Body of pancreas (tissue), 4 donors: ENCODE measurements at regions not wholly inside any gene's neighbourhood (a gene's known extent, or its start where the extent isn't known, plus 50 kb on each side); places are given as distances from the start of the nearest gene placed in this dataset.

Experiments used
- POLR2A ChIP-seq, 3 donors: fragments of 450-650 bp; IDR thresholded peaks; one replicate each; pipeline ENCODE4 v1.6.1; 2016; ENCODE audit warnings: antibody characterized with exemption in 3 of 3, mild to moderate bottlenecking in 2 of 3
- TF ChIP-seq, protein P1 (sequence below), 7 experiments: fragments of 450-650 bp in 4 of 7; fragments of 200-600 bp in 3 of 7; sonication (generic) in 3 of 7; IDR thresholded peaks; one replicate each; pipeline ENCODE4 v1.5.1; 2016 to 2019; ENCODE audit warnings: antibody characterized with exemption in 7 of 7

- no peak for TF ChIP-seq POLR2A (IDR thresholded peaks at IDR 0.05)
- TF ChIP-seq, protein P1, sequence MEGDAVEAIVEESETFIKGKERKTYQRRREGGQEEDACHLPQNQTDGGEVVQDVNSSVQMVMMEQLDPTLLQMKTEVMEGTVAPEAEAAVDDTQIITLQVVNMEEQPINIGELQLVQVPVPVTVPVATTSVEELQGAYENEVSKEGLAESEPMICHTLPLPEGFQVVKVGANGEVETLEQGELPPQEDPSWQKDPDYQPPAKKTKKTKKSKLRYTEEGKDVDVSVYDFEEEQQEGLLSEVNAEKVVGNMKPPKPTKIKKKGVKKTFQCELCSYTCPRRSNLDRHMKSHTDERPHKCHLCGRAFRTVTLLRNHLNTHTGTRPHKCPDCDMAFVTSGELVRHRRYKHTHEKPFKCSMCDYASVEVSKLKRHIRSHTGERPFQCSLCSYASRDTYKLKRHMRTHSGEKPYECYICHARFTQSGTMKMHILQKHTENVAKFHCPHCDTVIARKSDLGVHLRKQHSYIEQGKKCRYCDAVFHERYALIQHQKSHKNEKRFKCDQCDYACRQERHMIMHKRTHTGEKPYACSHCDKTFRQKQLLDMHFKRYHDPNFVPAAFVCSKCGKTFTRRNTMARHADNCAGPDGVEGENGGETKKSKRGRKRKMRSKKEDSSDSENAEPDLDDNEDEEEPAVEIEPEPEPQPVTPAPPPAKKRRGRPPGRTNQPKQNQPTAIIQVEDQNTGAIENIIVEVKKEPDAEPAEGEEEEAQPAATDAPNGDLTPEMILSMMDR (IDR thresholded peaks at IDR 0.05): no peak
Observed at GRCh38 chr4:36676139-36677050, 395.0 kb downstream of the DTHD1 start.
